OCI-LY3 (cell line): ENCODE measurements at regions not wholly inside any gene's neighbourhood (a gene's known extent, or its start where the extent isn't known, plus 50 kb on each side); places are given as distances from the start of the nearest gene placed in this dataset.

ENCODE experiments used
- H2AFZ ChIP-seq: fragments of 200-600, 300-600 bp; shearing (Covaris generic); 2 replicates; pipeline ENCODE4 v1.6.0; 2014; ENCODE audit warnings: antibody characterized with exemption, low read depth, low read length
- H3K27ac ChIP-seq: fragments of 200-600, 300-600 bp; sonication (generic); 2 replicates; pipeline ENCODE4 v1.5.1; 2014; ENCODE audit warnings: mild to moderate bottlenecking, low read length, moderate library complexity, mixed read lengths
- H3K27me3 ChIP-seq: fragments of 200-600, 300-600 bp; sonication (generic); 2 replicates; pipeline ENCODE4 v1.6.1; 2014; ENCODE audit warnings: low read depth, low read length, mixed read lengths
- H3K36me3 ChIP-seq: fragments of 200-600, 300-600 bp; sonication (generic); replicated peaks from 2 replicates; pipeline ENCODE3; 2014; ENCODE audit warnings: low read depth, low read length, mixed read lengths
- H3K4me1 ChIP-seq: fragments of 300-600, 200-600 bp; sonication (generic); 2 replicates; pipeline ENCODE4 v1.6.1; 2014; ENCODE audit warnings: low read length, mixed read lengths
- H3K4me2 ChIP-seq: fragments of 200-600, 300-600 bp; sonication (generic); 2 replicates; pipeline ENCODE4 v1.6.1; 2014; ENCODE audit warnings: low read length, mixed read lengths
- H3K4me3 ChIP-seq: fragments of 300-600, 200-600 bp; sonication (generic); 2 replicates; pipeline ENCODE4 v1.5.1; 2014; ENCODE audit warnings: antibody characterized with exemption, mild to moderate bottlenecking, low read length, moderate library complexity
- H3K79me2 ChIP-seq: fragments of 300-600, 200-600 bp; shearing (Covaris generic); 2 replicates; pipeline ENCODE4 v1.6.1; 2014; ENCODE audit warnings: mild to moderate bottlenecking, low read length, mixed read lengths
- H3K9ac ChIP-seq: fragments of 300-600, 200-600 bp; shearing (Covaris generic); 2 replicates; pipeline ENCODE4 v1.6.0; 2014; ENCODE audit warnings: mild to moderate bottlenecking, low read length, moderate library complexity
- H3K9me3 ChIP-seq: fragments of 200-600, 300-600 bp; shearing (Covaris generic); 2 replicates; pipeline ENCODE4 v1.6.1; 2014; ENCODE audit warnings: low read length, mixed read lengths; ENCODE audit not compliant: insufficient read depth
- H4K20me1 ChIP-seq: fragments of 200-600, 300-600 bp; sonication (generic); 2 replicates; pipeline ENCODE4 v1.6.1; 2016; ENCODE audit warnings: low read length, mixed read lengths; ENCODE audit not compliant: insufficient read depth
- CTCF ChIP-seq: fragments of 200-600, 300-600 bp; sonication (generic); IDR thresholded peaks from 2 replicates; pipeline ENCODE4 v1.5.1; 2014; ENCODE audit warnings: antibody characterized with exemption, low read length, low read depth
- EZH2phosphoT487 ChIP-seq: fragments of 200-600 bp; shearing (Covaris generic); IDR thresholded peaks from 2 replicates; pipeline ENCODE4 v1.6.1; 2018; ENCODE audit warnings: antibody characterized with exemption, mixed run types, low read depth

- no peaks in the 10 kb centered on the region for H3K36me3 ChIP-seq
- no peak overlapping the region for H3K4me3 ChIP-seq
- H3K79me2 ChIP-seq, result no peaks in the 10 kb centered on the region
- no peaks in the 10 kb centered on the region for H4K20me1 ChIP-seq
- H3K4me2 ChIP-seq, result no peak overlapping the region
- H3K9ac ChIP-seq, result no peak overlapping the region
- no peak overlapping the region for H2AFZ ChIP-seq
- H3K27ac ChIP-seq, result no peak overlapping the region
- peaks cover 6% of the 10 kb centered on the region for H3K9me3 ChIP-seq
- H3K27me3 ChIP-seq, result no peaks in the 10 kb centered on the region
- TF ChIP-seq EZH2phosphoT487 (no peak), CTCF (no peak)
- H3K4me1 ChIP-seq, result no peaks in the 10 kb centered on the region
Observed at GRCh38 chr3:110133971-110134370, 796.6 kb upstream of the DPPA4 start.

- Histone ChIP-seq H3K36me3 (no peaks in the 10 kb centered on the region), H3K4me1 (no peaks in the 10 kb centered on the region), H3K27me3 (no peaks in the 10 kb centered on the region), H3K27ac (no peak overlapping the region), H3K9ac (no peak overlapping the region), H4K20me1 (no peaks in the 10 kb centered on the region), H3K4me2 (no peak overlapping the region), H3K9me3 (peaks cover 6% of the 10 kb centered on the region), H3K4me3 (no peak overlapping the region), H3K79me2 (no peaks in the 10 kb centered on the region), H2AFZ (no peak overlapping the region)
- no peak for TF ChIP-seq CTCF
Observed at GRCh38 chr3:110139048-110139447, 801.7 kb upstream of the DPPA4 start.

- no peaks in the 10 kb centered on the region for H3K4me1 ChIP-seq
- no peaks in the 10 kb centered on the region for H3K36me3 ChIP-seq
- H2AFZ ChIP-seq, result no peak overlapping the region
- TF ChIP-seq CTCF, result no peak
- TF ChIP-seq EZH2phosphoT487, result no peak
- H4K20me1 ChIP-seq, result no peaks in the 10 kb centered on the region
- no peaks in the 10 kb centered on the region for H3K27me3 ChIP-seq
- H3K9ac ChIP-seq, result no peak overlapping the region
- H3K27ac ChIP-seq, result no peak overlapping the region
- no peak overlapping the region for H3K4me2 ChIP-seq
- peaks cover 6% of the 10 kb centered on the region for H3K9me3 ChIP-seq
- H3K4me3 ChIP-seq, result no peak overlapping the region
- H3K79me2 ChIP-seq, result no peaks in the 10 kb centered on the region
Observed at GRCh38 chr3:110139821-110140220, 802.5 kb upstream of the DPPA4 start.

GRCh38 chr3:110149763-110150162 is 812.4 kb upstream of the DPPA4 start:
- Histone ChIP-seq H4K20me1 (no peaks in the 10 kb centered on the region), H2AFZ (no peak overlapping the region)

More at GRCh38 chr3:110149763-110150162, 812.4 kb upstream of the DPPA4 start:
- H3K4me1 ChIP-seq, result no peaks in the 10 kb centered on the region
- H3K4me3 ChIP-seq, result no peak overlapping the region
- H3K9ac ChIP-seq, result no peak overlapping the region
- H3K79me2 ChIP-seq, result no peaks in the 10 kb centered on the region
- no peak overlapping the region for H3K27ac ChIP-seq
- H3K4me2 ChIP-seq, result no peak overlapping the region
- H3K36me3 ChIP-seq, result no peaks in the 10 kb centered on the region
- H3K9me3 ChIP-seq, result no peaks in the 10 kb centered on the region
- H3K27me3 ChIP-seq, result no peaks in the 10 kb centered on the region
- no peak for TF ChIP-seq CTCF
- TF ChIP-seq EZH2phosphoT487, result no peak
